KBM-7 (cell line): ENCODE measurements at regions not wholly inside any gene's neighbourhood (a gene's known extent, or its start where the extent isn't known, plus 50 kb on each side); places are given as distances from the start of the nearest gene placed in this dataset.

Experiments used
- DNase-seq: peaks from one replicate; pipeline ENCODE4 v3.0.0-alpha.2; 2015
- in situ Hi-C: fragments of 300-500 bp; cut with MboI; formaldehyde crosslinking; loops from 2 replicates; pipeline ENCODE4 v1.14.3; 2020; ENCODE audit warnings: low sequenced_read_pairs, low pct_unique_long_range_greater_than_20kb, mixed read lengths

- DNase-seq = no peak
- in situ Hi-C loops = no loop called here
Observed at GRCh38 chr16:88318521-88318920, 64.2 kb upstream of the ZNF469 start.

- DNase-seq = no peak
- in situ Hi-C loops = no loop called here
Observed at GRCh38 chr16:88319116-88319965, 63.4 kb upstream of the ZNF469 start.

- in situ Hi-C loops = no loop called here
- peak; percentile 6 for DNase-seq
Observed at GRCh38 chr16:88320947-88321634, 61.7 kb upstream of the ZNF469 start.

GRCh38 chr16:88321635-88322499, 60.9 kb upstream of the ZNF469 start:
- in situ Hi-C loops = no loop called here

GRCh38 chr16:88322500-88322970, 60.2 kb upstream of the ZNF469 start:
- no peak for DNase-seq
- in situ Hi-C loops = no loop called here

More at GRCh38 chr16:88321635-88322499, 60.9 kb upstream of the ZNF469 start:
- DNase-seq = no peak

- DNase-seq = no peak
- in situ Hi-C loops = no loop called here
Observed at GRCh38 chr16:88323041-88323440, 59.7 kb upstream of the ZNF469 start.

- in situ Hi-C loops = no loop called here
- DNase-seq = no peak
Observed at GRCh38 chr16:88323546-88324330, 59.0 kb upstream of the ZNF469 start.

GRCh38 chr16:88325087-88325750, 57.5 kb upstream of the ZNF469 start:
- in situ Hi-C loops = no loop called here
- no peak for DNase-seq

- in situ Hi-C loops = no loop called here
- DNase-seq = no peak
Observed at GRCh38 chr16:88325976-88326375, 56.8 kb upstream of the ZNF469 start.

GRCh38 chr16:88326611-88327485, 55.9 kb upstream of the ZNF469 start:
- in situ Hi-C loops = no loop called here
- DNase-seq = no peak

GRCh38 chr16:88327561-88328312, 55.0 kb upstream of the ZNF469 start:
- in situ Hi-C loops = no loop called here
- no peak for DNase-seq

- DNase-seq = no peak
- in situ Hi-C loops = no loop called here
Observed at GRCh38 chr16:88328313-88328980, 54.3 kb upstream of the ZNF469 start.

GRCh38 chr16:88329726-88330700, 52.7 kb upstream of the ZNF469 start:
- in situ Hi-C loops = no loop called here
- no peak for DNase-seq

GRCh38 chr16:88330971-88331890, 51.5 kb upstream of the ZNF469 start:
- no peak for DNase-seq
- in situ Hi-C loops = no loop called here
